NCI-H460 (cell line): ENCODE measurements at regions not wholly inside any gene's neighbourhood (a gene's known extent, or its start where the extent isn't known, plus 50 kb on each side); places are given as distances from the start of the nearest gene placed in this dataset.
"Not testable (repeated sequence)": the region's sequence is repeated elsewhere in the genome, so short reads cannot be mapped to it uniquely, and the experiment has no call there.

Source experiments
- DNase-seq: peaks from one replicate; pipeline ENCODE4 v3.0.0-alpha.2; 2016; ENCODE audit warnings: low read depth; ENCODE audit errors: extremely low read depth
- small RNA-seq, 2 experiments: library from RNA; depleted of rRNA; stranded (forward); fragments of <200 nt; gene quantifications; one replicate each; pipeline ENCODE3, GENCODE V24; 2014

- DNase-seq, result not testable (repeated sequence)
Measured at GRCh38 chr18:14215952-14216351, 83.7 kb upstream of the ZNF519 start.

- not testable (repeated sequence) for DNase-seq
Measured at GRCh38 chr18:14203424-14203823, 71.2 kb upstream of the ZNF519 start.

GRCh38 chr18:14190776-14191442, 58.7 kb upstream of the ZNF519 start:
- not testable (repeated sequence) for DNase-seq

- no peak for DNase-seq
Measured at GRCh38 chr18:14189858-14190257, 57.6 kb upstream of the ZNF519 start.

- DNase-seq, result not testable (repeated sequence)
Measured at GRCh38 chr18:14188751-14189406, 56.6 kb upstream of the ZNF519 start.

Small RNAs in the stretch of these regions (small RNA-seq; reads per million reads assigned to genes)
- gene RNU6-316P, result 0 reads per million in 2 experiments
